ENCODE measurements at regions not wholly inside any gene's neighbourhood (a gene's known extent, or its start where the extent isn't known, plus 50 kb on each side); places are given as distances from the start of the nearest gene placed in this dataset.

GRCh38 chr10:42995537-42995936 is 81.3 kb upstream of the RET start:
- intact Hi-C loops (cut with micrococcal nuclease; ENCODE audit: unreplicated experiment): no loop called here
- no peak overlapping the region for H3K4me3 ChIP-seq (ENCODE audit: low read depth, low read length, poor library complexity, severe bottlenecking)
- H3K4me1 ChIP-seq (ENCODE audit: insufficient read depth, low read length, poor library complexity, severe bottlenecking): no peaks in the 10 kb centered on the region
- CTCF ChIA-PET (ENCODE audit: unreplicated experiment): no interaction called here
- H3K9me3 ChIP-seq (ENCODE audit: low read length): no peaks in the 10 kb centered on the region
- no peak for TF ChIP-seq EZH2phosphoT487 (IDR thresholded peaks at IDR 0.05; ENCODE audit: borderline replicate concordance, low read depth, low read length)
- TF ChIP-seq, protein P1, sequence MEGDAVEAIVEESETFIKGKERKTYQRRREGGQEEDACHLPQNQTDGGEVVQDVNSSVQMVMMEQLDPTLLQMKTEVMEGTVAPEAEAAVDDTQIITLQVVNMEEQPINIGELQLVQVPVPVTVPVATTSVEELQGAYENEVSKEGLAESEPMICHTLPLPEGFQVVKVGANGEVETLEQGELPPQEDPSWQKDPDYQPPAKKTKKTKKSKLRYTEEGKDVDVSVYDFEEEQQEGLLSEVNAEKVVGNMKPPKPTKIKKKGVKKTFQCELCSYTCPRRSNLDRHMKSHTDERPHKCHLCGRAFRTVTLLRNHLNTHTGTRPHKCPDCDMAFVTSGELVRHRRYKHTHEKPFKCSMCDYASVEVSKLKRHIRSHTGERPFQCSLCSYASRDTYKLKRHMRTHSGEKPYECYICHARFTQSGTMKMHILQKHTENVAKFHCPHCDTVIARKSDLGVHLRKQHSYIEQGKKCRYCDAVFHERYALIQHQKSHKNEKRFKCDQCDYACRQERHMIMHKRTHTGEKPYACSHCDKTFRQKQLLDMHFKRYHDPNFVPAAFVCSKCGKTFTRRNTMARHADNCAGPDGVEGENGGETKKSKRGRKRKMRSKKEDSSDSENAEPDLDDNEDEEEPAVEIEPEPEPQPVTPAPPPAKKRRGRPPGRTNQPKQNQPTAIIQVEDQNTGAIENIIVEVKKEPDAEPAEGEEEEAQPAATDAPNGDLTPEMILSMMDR (conservative IDR thresholded peaks at IDR 0.05; ENCODE audit: low read length): no peak
- H3K36me3 ChIP-seq (ENCODE audit: insufficient read depth, low read length): no peaks in the 10 kb centered on the region
- H3K4me2 ChIP-seq (ENCODE audit: low read length): no peak overlapping the region
- H3K9me2 ChIP-seq (ENCODE audit: insufficient read depth, low read length): no peaks in the 10 kb centered on the region
- H3K79me2 ChIP-seq (ENCODE audit: insufficient read depth, low read depth, low read length): no peaks in the 10 kb centered on the region
- no peak overlapping the region for H2AFZ ChIP-seq (ENCODE audit: low read length)
- no TSS peak for BruUV-seq (replicated peaks)
- POLR2A ChIA-PET: no interaction called here
- H4K20me1 ChIP-seq (ENCODE audit: insufficient read depth, low read length): no peaks in the 10 kb centered on the region
- no peak overlapping the region for H3K27ac ChIP-seq (ENCODE audit: low read depth, low read length, poor library complexity, severe bottlenecking)
- DNase-seq (ENCODE audit: low spot score): no peak

- no peak overlapping the region for H3K4me3 ChIP-seq (ENCODE audit: low read depth, low read length, poor library complexity, severe bottlenecking)
- BruUV-seq (replicated peaks): no TSS peak
- no peak overlapping the region for H2AFZ ChIP-seq (ENCODE audit: low read length)
- H4K20me1 ChIP-seq (ENCODE audit: insufficient read depth, low read length): no peaks in the 10 kb centered on the region
- ChIA-PET CTCF (ENCODE audit: unreplicated experiment) (no interaction called here), POLR2A (no interaction called here)
- H3K4me2 ChIP-seq (ENCODE audit: low read length): no peak overlapping the region
- TF ChIP-seq, protein P1 (conservative IDR thresholded peaks at IDR 0.05; ENCODE audit: low read length): no peak
- no peak for TF ChIP-seq EZH2phosphoT487 (IDR thresholded peaks at IDR 0.05; ENCODE audit: borderline replicate concordance, low read depth, low read length)
- no peaks in the 10 kb centered on the region for H3K4me1 ChIP-seq (ENCODE audit: insufficient read depth, low read length, poor library complexity, severe bottlenecking)
- no peaks in the 10 kb centered on the region for H3K36me3 ChIP-seq (ENCODE audit: insufficient read depth, low read length)
- DNase-seq (ENCODE audit: low spot score): no peak
- no peaks in the 10 kb centered on the region for H3K9me3 ChIP-seq (ENCODE audit: low read length)
- H3K27ac ChIP-seq (ENCODE audit: low read depth, low read length, poor library complexity, severe bottlenecking): no peak overlapping the region
- no peaks in the 10 kb centered on the region for H3K9me2 ChIP-seq (ENCODE audit: insufficient read depth, low read length)
- intact Hi-C loops (cut with micrococcal nuclease; ENCODE audit: unreplicated experiment): no loop called here
- H3K79me2 ChIP-seq (ENCODE audit: insufficient read depth, low read depth, low read length): no peaks in the 10 kb centered on the region
Observed at GRCh38 chr10:42996588-42996987, 80.3 kb upstream of the RET start.

DNA sequence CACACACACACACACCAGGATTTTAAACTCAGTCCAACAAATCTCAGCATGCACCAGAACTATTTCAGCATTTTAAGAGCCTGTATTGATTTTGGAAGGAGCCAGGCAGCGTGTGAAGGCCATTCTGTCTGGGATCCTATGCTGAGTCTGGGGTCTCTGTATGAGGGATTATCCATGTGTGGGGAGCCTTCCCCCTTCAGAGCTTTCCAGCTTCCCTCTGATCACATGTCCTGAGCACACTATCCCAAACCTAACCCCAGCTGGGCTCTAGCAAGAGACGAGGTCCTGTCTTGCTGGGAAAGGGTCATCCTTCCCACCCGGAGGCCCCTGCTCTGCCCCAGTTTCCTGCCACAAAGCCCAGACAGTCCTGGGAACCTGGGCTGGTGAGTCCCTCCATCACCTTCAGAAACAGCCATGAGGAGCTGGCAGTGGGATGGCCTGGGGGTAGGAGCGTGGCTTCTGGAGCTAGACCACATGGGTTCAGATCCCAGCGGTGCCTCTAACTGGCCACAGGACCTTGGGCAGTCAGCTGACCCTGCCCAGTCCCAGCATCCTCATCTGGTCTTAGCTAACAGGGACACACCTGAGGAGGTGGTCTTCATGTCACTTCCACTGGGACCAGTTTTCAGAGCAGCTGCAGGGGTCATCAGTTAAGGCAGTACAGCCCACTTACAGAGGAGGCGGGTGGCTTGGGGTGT is 79.6 kb upstream of the RET start:
- TF ChIP-seq EZH2phosphoT487 (IDR thresholded peaks at IDR 0.05; ENCODE audit: borderline replicate concordance, low read depth, low read length): no peak
- TF ChIP-seq, protein P1 (conservative IDR thresholded peaks at IDR 0.05; ENCODE audit: low read length): no peak
- H4K20me1 ChIP-seq (ENCODE audit: insufficient read depth, low read length): no peaks in the 10 kb centered on the region
- no peaks in the 10 kb centered on the region for H3K36me3 ChIP-seq (ENCODE audit: insufficient read depth, low read length)
- H3K79me2 ChIP-seq (ENCODE audit: insufficient read depth, low read depth, low read length): no peaks in the 10 kb centered on the region
- no TSS peak for BruUV-seq (replicated peaks)
- no peak overlapping the region for H3K4me3 ChIP-seq (ENCODE audit: low read depth, low read length, poor library complexity, severe bottlenecking)
- no peaks in the 10 kb centered on the region for H3K9me2 ChIP-seq (ENCODE audit: insufficient read depth, low read length)
- H3K27ac ChIP-seq (ENCODE audit: low read depth, low read length, poor library complexity, severe bottlenecking): no peak overlapping the region
- no peaks in the 10 kb centered on the region for H3K9me3 ChIP-seq (ENCODE audit: low read length)
- no peak overlapping the region for H3K4me2 ChIP-seq (ENCODE audit: low read length)
- DNase-seq (ENCODE audit: low spot score): no peak
- no peaks in the 10 kb centered on the region for H3K4me1 ChIP-seq (ENCODE audit: insufficient read depth, low read length, poor library complexity, severe bottlenecking)
- intact Hi-C loops (cut with micrococcal nuclease; ENCODE audit: unreplicated experiment): no loop called here
- POLR2A ChIA-PET: no interaction called here
- no peak overlapping the region for H2AFZ ChIP-seq (ENCODE audit: low read length)
- CTCF ChIA-PET (ENCODE audit: unreplicated experiment): no interaction called here

Data from OCI-LY7 (cell line).